Panc1 (cell line): ENCODE measurements at regions not wholly inside any gene's neighbourhood (a gene's known extent, or its start where the extent isn't known, plus 50 kb on each side); places are given as distances from the start of the nearest gene placed in this dataset.

Experiments used
- REST ChIP-seq, 2 experiments: IDR thresholded peaks; 2 replicates each; pipeline ENCODE4 v1.6.1; 2011 to 2012; ENCODE audit warnings: low read depth in 2 of 2, control low read depth in 1 of 2, low read length in 1 of 2, mild to moderate bottlenecking in 1 of 2, moderate library complexity in 1 of 2; ENCODE audit not compliant: insufficient read depth in 1 of 2
- SIN3A ChIP-seq: IDR thresholded peaks from 2 replicates; pipeline ENCODE4 v1.6.1; 2012; ENCODE audit warnings: low read depth, mild to moderate bottlenecking, low read length, moderate library complexity, borderline replicate concordance; ENCODE audit not compliant: insufficient read depth
- TCF7L2 ChIP-seq: IDR thresholded peaks from 2 replicates; pipeline ENCODE4 v1.6.1; 2011; ENCODE audit warnings: mild to moderate bottlenecking, low read depth, low read length, inconsistent platforms
- TF ChIP-seq, protein P1 (sequence below): fragments of 450-650 bp; IDR thresholded peaks from 2 replicates; pipeline ENCODE4 v1.5.1; 2017; ENCODE audit warnings: mild to moderate bottlenecking

DNA sequence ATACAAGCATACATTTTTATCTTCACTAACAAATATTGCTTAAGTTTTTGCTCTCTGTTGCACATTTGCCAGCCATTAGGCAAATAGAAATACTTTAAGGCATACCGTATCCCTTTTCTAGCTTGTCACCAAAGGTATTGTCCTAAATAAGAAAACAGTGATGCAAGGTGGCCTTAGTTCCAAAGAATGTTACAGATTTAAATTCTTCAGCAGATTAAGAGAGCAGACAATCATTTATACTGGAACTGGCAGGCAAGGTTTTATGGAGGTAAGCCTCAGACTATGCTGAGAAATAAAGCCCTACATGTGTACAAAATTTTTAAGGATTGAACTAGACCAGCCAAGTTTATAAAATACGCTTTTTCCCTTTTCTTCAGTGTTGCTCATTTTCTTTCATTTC is 247.8 kb downstream of the IZUMO3 start:
- TF ChIP-seq, protein P1, sequence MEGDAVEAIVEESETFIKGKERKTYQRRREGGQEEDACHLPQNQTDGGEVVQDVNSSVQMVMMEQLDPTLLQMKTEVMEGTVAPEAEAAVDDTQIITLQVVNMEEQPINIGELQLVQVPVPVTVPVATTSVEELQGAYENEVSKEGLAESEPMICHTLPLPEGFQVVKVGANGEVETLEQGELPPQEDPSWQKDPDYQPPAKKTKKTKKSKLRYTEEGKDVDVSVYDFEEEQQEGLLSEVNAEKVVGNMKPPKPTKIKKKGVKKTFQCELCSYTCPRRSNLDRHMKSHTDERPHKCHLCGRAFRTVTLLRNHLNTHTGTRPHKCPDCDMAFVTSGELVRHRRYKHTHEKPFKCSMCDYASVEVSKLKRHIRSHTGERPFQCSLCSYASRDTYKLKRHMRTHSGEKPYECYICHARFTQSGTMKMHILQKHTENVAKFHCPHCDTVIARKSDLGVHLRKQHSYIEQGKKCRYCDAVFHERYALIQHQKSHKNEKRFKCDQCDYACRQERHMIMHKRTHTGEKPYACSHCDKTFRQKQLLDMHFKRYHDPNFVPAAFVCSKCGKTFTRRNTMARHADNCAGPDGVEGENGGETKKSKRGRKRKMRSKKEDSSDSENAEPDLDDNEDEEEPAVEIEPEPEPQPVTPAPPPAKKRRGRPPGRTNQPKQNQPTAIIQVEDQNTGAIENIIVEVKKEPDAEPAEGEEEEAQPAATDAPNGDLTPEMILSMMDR, result no peak
- TF ChIP-seq REST (IDR thresholded peaks at IDR 0.05; ENCODE audit: insufficient read depth in 1 of 2, low read depth in 2 of 2, low read length in 1 of 2) (no peak), SIN3A (no peak), TCF7L2 (no peak)
